GM18868 (cell line): ENCODE measurements at regions not wholly inside any gene's neighbourhood (a gene's known extent, or its start where the extent isn't known, plus 50 kb on each side); places are given as distances from the start of the nearest gene placed in this dataset.

ENCODE experiments used
- ATAC-seq: cut with Tn5 transposase; IDR thresholded peaks from one replicate; pipeline ENCODE4 v1.9.1; 2021; ENCODE audit warnings: mild to moderate bottlenecking, moderate library complexity; ENCODE audit not compliant: unreplicated experiment

- no peak for ATAC-seq
Measured at GRCh38 chr15:39358441-39359041, 222.3 kb upstream of the THBS1 start.

- ATAC-seq: no peak
Measured at GRCh38 chr15:39359771-39360170, 221.1 kb upstream of the THBS1 start.

- ATAC-seq: no peak
Measured at GRCh38 chr15:39360452-39360851, 220.4 kb upstream of the THBS1 start.

GRCh38 chr15:39361497-39361896 is 219.4 kb upstream of the THBS1 start:
- ATAC-seq: no peak

- no peak for ATAC-seq
Measured at GRCh38 chr15:39362821-39363561, 217.9 kb upstream of the THBS1 start.

- ATAC-seq: no peak
Measured at GRCh38 chr15:39363761-39364586, 216.9 kb upstream of the THBS1 start.

GRCh38 chr15:39364721-39365120 is 216.2 kb upstream of the THBS1 start:
- ATAC-seq: no peak

- no peak for ATAC-seq
Measured at GRCh38 chr15:39365161-39365560, 215.7 kb upstream of the THBS1 start.

GRCh38 chr15:39365873-39366272 is 215.0 kb upstream of the THBS1 start:
- no peak for ATAC-seq

- ATAC-seq: no peak
Measured at GRCh38 chr15:39367596-39367995, 213.3 kb upstream of the THBS1 start.

- ATAC-seq: no peak
Measured at GRCh38 chr15:39369768-39370167, 211.1 kb upstream of the THBS1 start.

GRCh38 chr15:39376371-39376909 is 204.4 kb upstream of the THBS1 start:
- no peak for ATAC-seq

GRCh38 chr15:39381517-39381916 is 199.4 kb upstream of the THBS1 start:
- ATAC-seq: no peak

- ATAC-seq: no peak
Measured at GRCh38 chr15:39388118-39388517, 192.8 kb upstream of the THBS1 start.

- ATAC-seq: no peak
Measured at GRCh38 chr15:39391230-39391629, 189.6 kb upstream of the THBS1 start.

- ATAC-seq: no peak
Measured at GRCh38 chr15:39392469-39393047, 188.3 kb upstream of the THBS1 start.

- ATAC-seq: no peak
Measured at GRCh38 chr15:39393575-39394335, 187.1 kb upstream of the THBS1 start.

GRCh38 chr15:39394496-39394895 is 186.4 kb upstream of the THBS1 start:
- ATAC-seq: no peak

- ATAC-seq: no peak
Measured at GRCh38 chr15:39396979-39397615, 183.8 kb upstream of the THBS1 start.

GRCh38 chr15:39397883-39398282 is 183.0 kb upstream of the THBS1 start:
- ATAC-seq: no peak
